ENCODE measurements at regions not wholly inside any gene's neighbourhood (a gene's known extent, or its start where the extent isn't known, plus 50 kb on each side); places are given as distances from the start of the nearest gene placed in this dataset.
"Not testable (repeated sequence)": the region's sequence is repeated elsewhere in the genome, so short reads cannot be mapped to it uniquely, and the experiment has no call there.

DNA sequence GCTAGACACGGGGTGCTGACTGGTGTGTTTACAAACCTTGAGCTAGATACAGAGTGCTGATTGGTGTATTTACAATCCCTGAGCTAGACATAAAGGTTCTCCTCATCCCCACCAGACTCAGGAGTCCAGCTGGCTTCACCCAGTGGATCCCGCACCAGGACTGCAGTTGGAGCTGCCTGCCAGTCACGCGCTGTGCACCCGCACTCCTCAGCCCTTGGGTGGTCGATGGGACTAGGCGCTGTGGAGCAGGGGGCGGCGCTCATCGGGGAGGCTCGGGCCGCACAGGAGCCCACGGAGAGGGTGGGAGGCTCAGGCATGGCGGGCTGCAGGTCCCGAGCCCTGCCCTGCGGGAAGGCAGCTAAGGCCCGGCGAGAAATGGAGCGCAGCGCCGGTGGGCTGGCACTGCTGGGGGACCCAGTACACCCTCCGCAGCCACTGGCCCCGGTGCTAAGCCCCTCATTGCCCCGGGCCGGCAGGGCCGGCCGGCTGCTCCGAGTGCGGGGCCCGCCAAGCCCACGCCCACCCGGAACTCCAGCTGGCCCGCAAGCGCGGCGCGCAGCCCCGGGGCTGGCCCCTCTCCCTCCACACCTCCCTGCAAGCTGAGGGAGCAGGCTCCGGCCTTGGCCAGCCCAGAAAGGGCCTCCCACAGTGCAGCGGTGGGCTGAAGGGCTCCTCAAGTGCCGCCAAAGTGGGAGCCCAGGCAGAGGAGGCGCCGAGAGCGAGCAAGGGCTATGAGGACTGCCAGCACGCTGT is 406.4 kb downstream of the HLX start:
- not testable (repeated sequence) for DNase-seq (ENCODE audit: low read depth in 4 of 4, low spot score in 3 of 4)

- DNase-seq (ENCODE audit: low read depth in 4 of 4, low spot score in 3 of 4): no peak
Measured at GRCh38 chr1:221286399-221286798, 407.2 kb downstream of the HLX start.

DNA sequence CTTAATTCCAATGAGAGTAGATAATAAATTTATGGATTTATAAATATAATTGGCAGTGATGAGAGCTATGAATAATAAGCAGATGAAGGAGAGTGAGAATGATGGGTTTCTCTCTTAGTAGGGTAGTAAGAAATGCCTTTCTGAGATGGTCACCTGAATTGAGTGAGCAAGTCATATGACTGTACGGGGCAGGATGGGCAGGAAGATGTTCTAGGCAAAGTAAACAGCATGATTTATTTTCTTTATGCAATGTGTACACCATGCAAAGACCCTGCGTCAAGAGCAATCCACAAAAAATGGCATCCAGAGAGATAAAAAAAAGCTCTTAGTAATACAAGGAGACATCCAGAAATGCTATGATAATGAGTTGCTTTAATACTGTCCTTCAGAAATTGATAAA is 409.9 kb downstream of the HLX start:
- DNase-seq (ENCODE audit: low read depth in 4 of 4, low spot score in 3 of 4): no peak

DNA sequence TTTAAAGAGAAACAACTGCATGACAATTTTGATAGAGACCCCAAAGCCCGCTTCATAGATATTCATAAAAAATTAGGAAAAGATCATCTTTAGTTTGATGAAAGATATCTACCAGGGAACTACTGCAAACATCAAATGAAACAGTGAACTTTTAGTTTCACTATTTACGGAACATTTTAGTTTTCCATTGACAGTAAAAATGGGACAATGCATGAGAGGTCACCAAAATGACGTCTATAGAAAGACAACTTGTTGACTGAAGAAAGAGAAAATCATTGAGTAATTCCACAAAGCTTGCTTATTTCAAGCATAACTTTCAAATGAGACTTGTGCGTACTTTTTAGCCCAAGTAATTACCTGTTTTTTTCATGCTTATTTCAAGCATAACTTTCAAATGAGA is 411.4 kb downstream of the HLX start:
- no peak for DNase-seq (ENCODE audit: low read depth in 4 of 4, low spot score in 3 of 4)

GRCh38 chr1:221291113-221291512 is 411.9 kb downstream of the HLX start:
- no peak for DNase-seq (ENCODE audit: low read depth in 4 of 4, low spot score in 3 of 4)

DNA sequence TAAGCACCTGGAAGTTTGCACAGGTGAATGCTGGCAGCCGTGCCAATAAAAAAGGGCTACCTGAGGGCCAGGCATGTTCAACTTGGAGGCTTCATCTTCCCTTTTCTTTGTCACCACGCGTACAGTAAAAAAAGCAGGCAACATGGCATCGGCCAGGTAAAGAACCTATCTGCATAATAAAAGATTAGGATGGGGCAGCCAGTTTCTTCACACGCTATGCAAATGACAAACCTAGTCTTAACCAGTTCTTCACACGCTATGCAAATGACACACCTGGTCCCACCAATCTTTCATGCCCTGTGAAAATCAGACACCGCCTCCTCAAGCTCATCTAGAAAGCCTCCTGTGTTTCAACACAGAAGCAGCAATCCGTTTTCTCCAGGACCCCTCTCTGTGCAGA is 413.4 kb downstream of the HLX start:
- no peak for DNase-seq (ENCODE audit: low read depth in 4 of 4, low spot score in 3 of 4)

DNA sequence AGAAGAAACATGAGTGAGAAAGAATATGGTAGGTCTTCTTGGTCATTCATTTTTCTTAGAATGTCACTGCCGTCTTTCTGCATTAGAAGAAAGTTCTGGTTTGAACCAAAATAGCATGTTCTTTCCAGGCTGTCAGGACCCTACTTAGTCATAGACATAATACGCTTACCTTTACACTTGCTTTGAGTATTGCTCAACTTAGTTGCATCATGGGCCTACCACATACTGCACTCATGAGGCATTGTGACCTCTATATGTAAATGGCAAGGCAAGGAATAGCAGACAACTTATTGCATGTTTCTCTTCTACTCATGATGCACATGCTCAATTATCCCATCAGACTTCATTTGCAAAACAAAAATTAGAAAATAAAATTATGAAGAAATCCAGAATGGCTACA is 415.0 kb downstream of the HLX start:
- DNase-seq (ENCODE audit: low read depth in 4 of 4, low spot score in 3 of 4): no peak

GRCh38 chr1:221302357-221302756 is 423.1 kb downstream of the HLX start:
- DNase-seq (ENCODE audit: low read depth in 4 of 4, low spot score in 3 of 4): no peak

DNA sequence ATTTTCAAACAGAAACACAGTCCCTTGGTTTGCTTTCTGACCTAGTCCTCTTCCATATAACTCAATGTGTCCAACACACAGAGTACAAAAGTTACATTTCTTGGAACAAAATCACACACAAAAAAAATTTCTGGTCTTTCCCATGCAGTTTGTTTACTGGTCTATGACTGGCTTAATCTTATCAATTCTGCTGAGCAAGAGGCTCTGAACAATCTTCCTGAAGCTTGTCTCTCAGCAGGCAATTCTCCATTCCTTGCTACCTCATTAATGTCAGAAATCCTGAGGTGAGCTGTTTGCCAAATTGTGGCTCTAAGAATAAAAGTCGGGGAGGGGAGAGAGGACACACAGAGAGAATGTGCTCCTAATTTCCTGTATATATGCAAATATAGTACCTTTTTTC is 423.6 kb downstream of the HLX start:
- no peak for DNase-seq (ENCODE audit: low read depth in 4 of 4, low spot score in 3 of 4)

DNA sequence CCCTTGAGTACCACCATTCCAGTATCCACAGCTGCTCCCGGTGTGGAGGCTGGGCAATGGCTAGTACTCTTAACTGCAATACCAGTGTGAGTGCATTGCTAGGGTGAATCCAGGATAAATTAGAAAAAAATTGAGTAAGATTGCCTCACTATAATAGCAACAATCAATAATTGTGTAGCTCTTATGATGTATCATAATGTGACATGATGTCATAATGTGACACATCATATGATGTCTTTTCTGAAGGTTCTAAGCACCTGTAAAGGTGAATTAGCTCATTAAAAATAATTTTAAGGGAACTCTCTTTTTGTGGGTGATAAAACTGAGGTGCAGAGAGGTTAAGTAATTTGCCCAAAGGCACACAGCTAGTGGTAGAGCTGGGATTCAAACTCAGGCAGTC is 424.4 kb downstream of the HLX start:
- no peak for DNase-seq (ENCODE audit: low read depth in 4 of 4, low spot score in 3 of 4)

DNA sequence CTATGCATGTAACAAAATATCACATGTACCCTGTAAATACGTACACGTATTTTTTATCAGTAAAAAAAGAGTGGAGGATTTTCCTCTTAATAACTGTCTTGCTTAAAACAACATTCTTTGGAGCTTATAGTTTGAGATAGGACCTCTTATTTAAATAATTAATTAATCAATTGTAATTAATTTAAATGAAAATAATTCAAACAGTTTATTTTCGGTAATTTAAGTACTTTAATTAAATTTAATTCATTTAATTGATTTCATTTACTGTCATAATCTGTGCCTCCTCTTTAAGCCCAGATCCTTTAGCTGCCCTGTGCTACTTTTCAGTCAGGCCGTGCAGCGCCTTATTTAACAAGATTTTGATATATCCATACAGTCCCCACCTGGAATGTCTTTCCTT is 427.0 kb downstream of the HLX start:
- no peak for DNase-seq (ENCODE audit: low read depth in 4 of 4, low spot score in 3 of 4)

DNA sequence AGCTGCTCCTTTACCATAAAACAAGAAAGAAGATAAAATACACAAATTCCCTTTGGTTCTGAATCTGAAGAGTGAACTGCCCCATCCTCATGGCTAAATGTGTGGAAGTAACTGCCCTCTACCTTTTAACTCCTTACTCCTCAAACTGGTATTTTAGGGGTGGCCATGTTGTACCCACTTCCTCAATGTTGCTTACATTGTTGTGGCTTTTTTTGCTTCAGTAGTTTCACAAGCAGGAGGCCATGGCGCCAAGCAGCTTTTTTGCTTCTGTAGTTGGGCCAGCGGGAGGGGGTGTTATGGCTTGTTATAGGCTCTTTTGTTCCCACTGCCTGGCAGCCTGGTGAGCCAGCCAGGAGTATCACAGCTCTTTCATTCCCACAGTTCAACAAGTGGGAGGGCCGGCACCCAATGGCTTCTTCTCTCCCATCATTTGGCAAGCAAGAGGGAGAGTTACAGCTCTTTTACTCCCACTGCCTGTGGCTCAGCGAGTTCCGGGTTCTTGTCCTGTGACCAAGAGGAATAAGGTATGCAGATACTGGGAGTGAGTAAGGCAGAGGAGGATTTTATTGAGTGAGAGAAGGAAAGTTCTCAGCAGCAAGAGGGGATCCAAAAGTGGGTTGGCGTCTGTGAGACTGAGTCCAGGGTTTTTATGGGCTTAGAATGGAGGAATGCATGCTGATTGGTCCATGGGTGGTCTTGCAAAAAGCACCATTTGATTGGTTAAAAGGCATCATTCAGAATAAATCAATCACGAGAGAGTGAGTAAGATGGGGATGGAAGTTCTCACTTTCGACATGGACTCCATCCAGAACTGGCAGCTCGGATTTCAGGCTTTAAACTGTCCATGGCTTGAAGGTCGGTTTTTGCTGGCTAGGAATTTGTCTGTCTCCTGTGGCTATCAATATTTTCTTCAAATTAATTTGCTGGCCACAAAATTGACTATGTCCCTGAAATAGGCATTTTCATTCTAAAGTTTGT is 429.6 kb downstream of the HLX start:
- DNase-seq (ENCODE audit: low read depth in 4 of 4, low spot score in 3 of 4): no peak

GRCh38 chr1:221309723-221310122 is 430.5 kb downstream of the HLX start:
- no peak for DNase-seq (ENCODE audit: low read depth in 4 of 4, low spot score in 3 of 4)

- no peak for DNase-seq (ENCODE audit: low read depth in 4 of 4, low spot score in 3 of 4)
Measured at GRCh38 chr1:221310180-221310579, 430.9 kb downstream of the HLX start.

DNA sequence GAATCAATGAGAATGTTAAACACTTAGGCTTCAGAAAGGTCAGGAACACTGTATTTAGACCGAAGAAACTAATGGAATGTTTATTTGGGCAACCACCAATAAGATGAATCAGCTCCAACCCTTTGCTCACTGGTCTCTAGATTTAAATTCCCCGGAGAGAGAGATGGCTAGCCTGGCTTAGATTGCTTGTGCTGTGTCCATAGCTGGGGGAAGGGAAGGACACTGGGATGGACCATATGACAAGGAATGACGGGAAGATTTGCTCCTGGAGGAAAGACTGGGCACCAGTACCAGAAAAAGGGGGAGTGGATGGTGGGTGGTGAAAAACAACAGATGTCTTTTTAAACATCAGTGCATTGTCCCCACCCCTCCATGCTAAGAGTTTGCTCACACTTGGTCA is 426.6 kb downstream of the DUSP10 start:
- DNase-seq (ENCODE audit: low read depth in 4 of 4, low spot score in 3 of 4): no peak

- DNase-seq (ENCODE audit: low read depth in 4 of 4, low spot score in 3 of 4): no peak
Measured at GRCh38 chr1:221316491-221317056, 425.3 kb downstream of the DUSP10 start.

- DNase-seq (ENCODE audit: low read depth in 4 of 4, low spot score in 3 of 4): no peak
Measured at GRCh38 chr1:221317537-221317936, 424.4 kb downstream of the DUSP10 start.

DNA sequence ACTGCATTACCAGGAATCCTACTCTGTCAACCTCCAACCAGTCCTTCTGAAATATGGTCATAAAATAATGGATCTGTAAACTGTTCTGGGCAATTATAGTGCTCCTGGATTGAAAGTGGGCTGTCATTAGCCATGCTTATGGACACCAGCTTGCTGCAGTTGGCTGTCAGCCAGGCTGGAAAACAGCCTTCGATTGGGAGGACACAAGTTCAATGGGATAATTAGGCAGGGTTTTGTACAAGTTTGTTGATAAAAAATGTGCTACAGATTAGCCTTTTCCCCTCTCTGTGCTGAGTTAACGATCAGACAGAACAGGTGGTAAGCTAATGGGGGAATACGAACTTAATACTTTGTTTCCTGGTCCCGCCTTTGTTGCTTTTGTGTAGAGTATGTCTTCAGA is 413.9 kb downstream of the DUSP10 start:
- DNase-seq (ENCODE audit: low read depth in 4 of 4, low spot score in 3 of 4): no peak

DNA sequence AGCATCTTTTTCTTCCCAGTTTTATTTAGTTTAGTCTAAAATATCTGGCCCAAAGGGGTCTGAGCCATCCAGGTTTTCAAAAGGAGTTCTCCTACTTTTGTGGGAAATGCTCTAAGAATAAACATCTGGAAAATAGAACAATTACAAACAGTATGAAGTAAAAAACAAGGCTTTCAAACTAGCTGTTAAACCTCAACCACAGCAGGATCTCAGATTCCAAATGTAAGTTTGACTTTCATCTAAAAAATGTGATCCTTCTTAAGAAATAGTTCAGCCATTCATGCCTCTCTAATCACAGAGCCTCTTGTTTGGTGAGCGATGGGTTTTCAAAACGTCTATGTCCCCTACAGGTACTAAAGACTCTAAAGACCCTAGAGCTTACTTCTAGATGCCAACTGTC is 413.5 kb downstream of the DUSP10 start:
- DNase-seq (ENCODE audit: low read depth in 4 of 4, low spot score in 3 of 4): no peak

DNA sequence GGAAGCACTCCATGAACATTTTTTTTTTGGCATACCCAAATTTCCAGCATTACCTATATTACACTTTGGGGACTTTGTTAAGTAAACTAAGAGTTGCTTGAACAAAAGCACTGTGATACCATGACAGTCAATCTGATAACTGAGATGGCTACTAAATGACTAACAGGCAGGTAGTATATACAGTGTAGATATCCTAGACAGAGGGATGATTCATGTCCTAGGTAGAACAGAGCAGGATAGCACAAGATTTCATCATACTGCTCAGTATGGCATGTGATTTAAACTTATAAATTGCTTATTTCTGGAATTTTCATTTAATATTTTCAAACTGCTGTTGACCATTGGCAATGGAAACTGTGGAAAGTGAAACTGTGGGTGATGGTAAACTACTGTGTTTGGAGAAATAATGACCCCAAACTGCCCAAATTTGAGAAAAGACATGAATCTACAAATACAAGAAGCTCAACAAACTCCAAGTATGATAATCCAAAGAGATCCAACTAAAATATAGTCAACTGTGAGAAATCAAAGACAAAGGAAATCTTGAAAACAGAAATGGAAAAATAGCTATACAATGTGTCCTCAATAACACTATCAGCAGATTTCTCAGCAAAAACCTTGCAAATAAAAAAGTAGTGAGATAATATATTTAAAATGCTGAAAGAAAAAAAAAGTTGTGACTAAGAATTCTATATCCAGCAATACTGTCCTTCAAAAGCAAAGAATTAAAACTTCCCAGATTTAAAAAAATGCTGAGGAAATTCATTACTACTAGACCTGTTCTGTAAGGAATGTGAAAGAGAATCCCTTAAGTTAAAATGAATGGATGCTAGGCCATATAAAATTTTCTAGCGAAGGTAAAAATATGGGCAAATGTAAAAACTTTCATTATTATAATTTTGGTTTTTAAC is 410.4 kb downstream of the DUSP10 start:
- DNase-seq (ENCODE audit: low read depth in 4 of 4, low spot score in 3 of 4): no peak

DNA sequence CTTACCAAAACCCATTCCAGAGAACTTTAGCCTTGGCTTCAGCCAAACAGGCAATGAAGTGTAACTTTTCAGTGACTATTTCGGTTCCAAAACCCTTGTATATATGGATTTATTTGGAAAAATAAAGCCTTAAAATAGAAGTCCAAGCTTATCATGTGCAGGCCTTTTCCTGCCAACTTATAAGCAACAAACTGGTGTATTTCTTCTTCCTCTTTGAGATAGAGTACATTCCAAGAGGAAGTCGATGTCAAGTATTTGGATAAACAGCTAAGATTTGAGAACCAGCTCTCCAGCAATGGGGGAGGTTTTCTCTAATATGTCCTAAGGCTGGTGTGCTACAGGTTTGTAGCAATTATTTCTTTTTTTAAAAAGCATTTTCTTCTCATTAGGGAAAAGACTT is 407.8 kb downstream of the DUSP10 start:
- DNase-seq (ENCODE audit: low read depth in 4 of 4, low spot score in 3 of 4): no peak
